Osteocyte (in vitro differentiated cells): ENCODE measurements at regions not wholly inside any gene's neighbourhood (a gene's known extent, or its start where the extent isn't known, plus 50 kb on each side); places are given as distances from the start of the nearest gene placed in this dataset.

Source experiments
- DNase-seq: peaks from one replicate; pipeline ENCODE4 v3.0.0; 2021; ENCODE audit warnings: mixed read lengths; ENCODE audit not compliant: unreplicated experiment; ENCODE audit errors: extremely low spot score
- H3K27ac Mint-ChIP-seq: one replicate; pipeline ENCODE4 v1.8.0; 2021; ENCODE audit warnings: mild to moderate bottlenecking, mixed read lengths; ENCODE audit not compliant: unreplicated experiment
- H3K27me3 Mint-ChIP-seq: one replicate; pipeline ENCODE4 v1.8.0; 2021; ENCODE audit warnings: mixed read lengths; ENCODE audit not compliant: unreplicated experiment
- H3K36me3 Mint-ChIP-seq: one replicate; pipeline ENCODE4 v1.8.0; 2021; ENCODE audit warnings: mixed read lengths; ENCODE audit not compliant: unreplicated experiment
- H3K4me1 Mint-ChIP-seq: one replicate; pipeline ENCODE4 v1.8.0; 2021; ENCODE audit warnings: mixed read lengths; ENCODE audit not compliant: unreplicated experiment
- H3K4me3 Mint-ChIP-seq: one replicate; pipeline ENCODE4 v1.8.0; 2021; ENCODE audit warnings: mild to moderate bottlenecking, moderate library complexity, mixed read lengths; ENCODE audit not compliant: unreplicated experiment
- H3K9me3 Mint-ChIP-seq: one replicate; pipeline ENCODE4 v1.8.0; 2021; ENCODE audit warnings: mixed read lengths; ENCODE audit not compliant: unreplicated experiment
- CTCF ChIP-seq: fragments of 200-600 bp; sonication (generic); IDR thresholded peaks from 2 replicates; pipeline ENCODE4 v1.5.0; 2021; ENCODE audit warnings: antibody characterized with exemption, mild to moderate bottlenecking, moderate library complexity

GRCh38 chr12:15033029-15033428 is 60.2 kb downstream of the PDE6H start:
- H3K4me1 Mint-ChIP-seq: no peaks in the 10 kb centered on the region
- DNase-seq: no peak
- H3K27me3 Mint-ChIP-seq: peaks cover 35% of the 10 kb centered on the region
- H3K4me3 Mint-ChIP-seq: no peak overlapping the region
- no peak for TF ChIP-seq CTCF
- H3K9me3 Mint-ChIP-seq: peaks cover 19% of the 10 kb centered on the region
- H3K27ac Mint-ChIP-seq: no peak overlapping the region
- no peaks in the 10 kb centered on the region for H3K36me3 Mint-ChIP-seq

- TF ChIP-seq CTCF: no peak
- no peak overlapping the region for H3K4me3 Mint-ChIP-seq
- H3K4me1 Mint-ChIP-seq: no peaks in the 10 kb centered on the region
- H3K9me3 Mint-ChIP-seq: peaks cover 13% of the 10 kb centered on the region
- H3K27ac Mint-ChIP-seq: no peak overlapping the region
- H3K36me3 Mint-ChIP-seq: no peaks in the 10 kb centered on the region
- H3K27me3 Mint-ChIP-seq: peaks cover 30% of the 10 kb centered on the region
- no peak for DNase-seq
These were observed 60.8 kb downstream of the PDE6H start for GRCh38 chr12:15033641-15034040.

- Mint-ChIP-seq H3K27me3 (peaks cover 29% of the 10 kb centered on the region), H3K36me3 (no peaks in the 10 kb centered on the region), H3K4me3 (no peak overlapping the region), H3K27ac (no peak overlapping the region), H3K4me1 (no peaks in the 10 kb centered on the region), H3K9me3 (peaks cover 4% of the 10 kb centered on the region)
- no peak for DNase-seq
- TF ChIP-seq CTCF: no peak
These were observed 62.3 kb downstream of the PDE6H start for GRCh38 chr12:15035185-15035584.

DNA sequence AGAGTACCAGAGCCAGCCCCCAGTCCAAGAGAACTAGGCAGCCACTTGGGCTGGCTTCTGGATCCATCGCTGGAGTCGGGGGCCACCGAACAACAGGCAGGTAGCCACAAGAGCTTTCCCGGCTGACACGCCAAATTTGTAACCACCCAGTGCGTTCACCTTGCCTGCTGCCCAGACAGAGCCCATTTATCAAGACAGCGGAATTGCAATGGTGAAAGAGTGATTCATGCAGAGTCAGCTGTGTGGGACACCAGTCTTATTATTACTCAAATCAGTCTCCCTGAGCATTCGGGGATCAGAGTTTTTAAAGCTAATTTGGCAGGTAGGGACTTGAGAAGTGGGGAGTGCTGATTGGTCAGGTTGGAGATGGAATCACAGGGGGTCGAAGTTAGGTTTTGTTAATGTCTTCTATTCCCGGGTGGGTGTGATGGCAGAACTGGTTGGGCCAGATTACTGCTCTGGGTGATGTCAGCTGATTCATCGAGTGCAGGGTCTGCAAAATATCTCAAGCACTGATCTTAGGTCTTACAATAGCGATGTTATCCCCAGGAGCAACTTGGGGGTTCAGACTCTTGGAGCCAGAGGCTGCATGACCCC is 64.3 kb downstream of the PDE6H start:
- no peak overlapping the region for H3K4me3 Mint-ChIP-seq
- no peak overlapping the region for H3K27ac Mint-ChIP-seq
- H3K9me3 Mint-ChIP-seq: no peaks in the 10 kb centered on the region
- H3K27me3 Mint-ChIP-seq: peaks cover 26% of the 10 kb centered on the region
- no peak for TF ChIP-seq CTCF
- no peaks in the 10 kb centered on the region for H3K4me1 Mint-ChIP-seq
- DNase-seq: no peak
- no peaks in the 10 kb centered on the region for H3K36me3 Mint-ChIP-seq

- no peaks in the 10 kb centered on the region for H3K4me1 Mint-ChIP-seq
- no peaks in the 10 kb centered on the region for H3K9me3 Mint-ChIP-seq
- TF ChIP-seq CTCF: no peak
- no peaks in the 10 kb centered on the region for H3K36me3 Mint-ChIP-seq
- no peak overlapping the region for H3K4me3 Mint-ChIP-seq
- DNase-seq: no peak
- H3K27ac Mint-ChIP-seq: no peak overlapping the region
- H3K27me3 Mint-ChIP-seq: peaks cover 30% of the 10 kb centered on the region
These were observed 65.3 kb downstream of the PDE6H start for GRCh38 chr12:15038137-15038536.
